ENCODE measurements at regions not wholly inside any gene's neighbourhood (a gene's known extent, or its start where the extent isn't known, plus 50 kb on each side); places are given as distances from the start of the nearest gene placed in this dataset.
"Not testable (repeated sequence)": the region's sequence is repeated elsewhere in the genome, so short reads cannot be mapped to it uniquely, and the experiment has no call there.

- TF ChIP-seq, protein P1, sequence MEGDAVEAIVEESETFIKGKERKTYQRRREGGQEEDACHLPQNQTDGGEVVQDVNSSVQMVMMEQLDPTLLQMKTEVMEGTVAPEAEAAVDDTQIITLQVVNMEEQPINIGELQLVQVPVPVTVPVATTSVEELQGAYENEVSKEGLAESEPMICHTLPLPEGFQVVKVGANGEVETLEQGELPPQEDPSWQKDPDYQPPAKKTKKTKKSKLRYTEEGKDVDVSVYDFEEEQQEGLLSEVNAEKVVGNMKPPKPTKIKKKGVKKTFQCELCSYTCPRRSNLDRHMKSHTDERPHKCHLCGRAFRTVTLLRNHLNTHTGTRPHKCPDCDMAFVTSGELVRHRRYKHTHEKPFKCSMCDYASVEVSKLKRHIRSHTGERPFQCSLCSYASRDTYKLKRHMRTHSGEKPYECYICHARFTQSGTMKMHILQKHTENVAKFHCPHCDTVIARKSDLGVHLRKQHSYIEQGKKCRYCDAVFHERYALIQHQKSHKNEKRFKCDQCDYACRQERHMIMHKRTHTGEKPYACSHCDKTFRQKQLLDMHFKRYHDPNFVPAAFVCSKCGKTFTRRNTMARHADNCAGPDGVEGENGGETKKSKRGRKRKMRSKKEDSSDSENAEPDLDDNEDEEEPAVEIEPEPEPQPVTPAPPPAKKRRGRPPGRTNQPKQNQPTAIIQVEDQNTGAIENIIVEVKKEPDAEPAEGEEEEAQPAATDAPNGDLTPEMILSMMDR (conservative IDR thresholded peaks at IDR 0.05; ENCODE audit: low read depth, low read length), result not testable (repeated sequence)
- TF ChIP-seq EZH2 (IDR thresholded peaks at IDR 0.05; ENCODE audit: low read length, unreplicated experiment); EZH2phosphoT487 (IDR thresholded peaks at IDR 0.05; ENCODE audit: borderline replicate concordance, low read length): not testable (repeated sequence)
Observed at GRCh38 chr12:13391375-13391774, 194.8 kb downstream of the EMP1 start.
